ENCODE measurements at regions not wholly inside any gene's neighbourhood (a gene's known extent, or its start where the extent isn't known, plus 50 kb on each side); places are given as distances from the start of the nearest gene placed in this dataset.
"Not testable (repeated sequence)": the region's sequence is repeated elsewhere in the genome, so short reads cannot be mapped to it uniquely, and the experiment has no call there.

DNA sequence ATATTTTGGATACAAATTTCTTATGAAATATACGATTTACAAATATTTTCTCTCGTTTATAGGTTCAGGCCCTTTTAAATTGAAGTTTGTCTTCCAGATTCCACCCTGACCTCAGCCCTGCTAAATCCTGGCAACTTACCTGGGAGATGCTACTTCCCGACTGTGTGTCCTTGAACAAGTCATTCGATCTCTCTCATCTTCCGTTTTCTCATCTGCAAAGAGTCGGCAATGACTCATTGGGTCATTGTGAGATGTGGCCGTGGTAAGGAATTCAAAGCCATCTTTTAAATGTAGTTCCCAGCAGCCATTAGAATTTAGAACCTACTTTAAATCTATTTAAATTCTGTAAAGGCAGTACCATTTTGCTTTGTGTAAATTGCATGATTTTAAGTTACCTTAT is 72.5 kb downstream of the LHX2 start:
- DNase-seq = no peak

GRCh38 chr9:124087226-124087625 is 75.7 kb downstream of the LHX2 start:
- no peak for DNase-seq

DNA sequence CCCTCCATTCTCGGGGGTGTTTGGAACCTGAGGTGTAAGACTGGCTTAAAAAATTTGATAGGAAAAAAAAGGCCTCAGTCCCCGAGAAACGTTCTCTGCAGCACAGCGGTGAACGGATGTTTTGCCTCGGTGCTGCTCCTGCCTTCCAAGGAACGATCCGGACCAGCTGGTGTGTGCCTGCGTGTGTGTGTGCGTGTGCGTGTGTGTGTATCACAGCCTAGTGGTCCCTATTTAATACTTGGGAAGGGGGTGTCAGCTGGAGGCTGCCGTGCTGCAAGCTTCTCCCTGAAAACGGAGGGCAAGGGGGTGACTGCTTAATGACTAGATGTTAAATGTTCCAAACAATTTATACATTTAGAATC is 76.9 kb downstream of the LHX2 start:
- no peak for DNase-seq

DNA sequence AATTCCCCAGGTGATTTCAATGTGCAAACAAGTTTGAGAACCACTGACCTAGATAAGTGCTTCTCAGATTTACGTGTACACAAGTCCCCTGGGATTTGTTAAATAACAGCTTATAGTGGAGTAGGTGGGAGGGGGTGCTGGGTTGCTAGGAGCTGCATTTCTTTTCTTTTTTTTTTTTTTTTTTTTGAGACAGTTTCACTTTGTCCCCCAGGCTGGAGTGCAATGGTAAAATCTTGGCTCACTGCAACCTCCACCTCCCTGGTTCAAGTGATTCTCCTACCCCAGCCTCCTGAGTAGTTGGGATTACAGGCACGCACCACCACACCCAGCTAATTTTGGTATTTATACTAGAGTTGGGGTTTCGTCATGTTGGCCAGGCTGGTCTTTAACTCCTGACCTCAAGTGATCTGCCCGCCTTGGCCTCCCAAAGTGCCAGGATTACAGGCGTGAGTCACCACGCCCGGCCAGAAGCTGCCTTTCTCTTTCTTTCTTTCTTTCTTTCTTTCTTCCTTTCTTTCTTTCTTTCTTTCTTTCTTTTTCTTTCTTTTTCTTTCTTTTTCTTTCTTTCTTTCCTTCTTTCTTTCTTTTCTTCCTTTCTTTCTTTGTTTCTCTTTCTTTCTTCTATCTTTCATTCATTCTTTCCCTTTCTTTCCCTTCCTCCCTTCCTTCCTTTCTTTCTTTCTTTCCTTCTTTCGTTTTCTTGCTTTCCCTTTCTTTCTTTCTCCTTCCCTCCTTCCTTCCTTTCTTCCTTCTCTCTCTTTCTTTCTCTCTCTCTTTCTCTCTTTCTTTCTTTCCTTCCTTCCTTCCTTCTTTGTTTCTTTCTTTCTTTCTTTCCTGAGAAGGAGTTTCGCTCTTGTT is 78.3 kb downstream of the LHX2 start:
- DNase-seq = not testable (repeated sequence)

DNA sequence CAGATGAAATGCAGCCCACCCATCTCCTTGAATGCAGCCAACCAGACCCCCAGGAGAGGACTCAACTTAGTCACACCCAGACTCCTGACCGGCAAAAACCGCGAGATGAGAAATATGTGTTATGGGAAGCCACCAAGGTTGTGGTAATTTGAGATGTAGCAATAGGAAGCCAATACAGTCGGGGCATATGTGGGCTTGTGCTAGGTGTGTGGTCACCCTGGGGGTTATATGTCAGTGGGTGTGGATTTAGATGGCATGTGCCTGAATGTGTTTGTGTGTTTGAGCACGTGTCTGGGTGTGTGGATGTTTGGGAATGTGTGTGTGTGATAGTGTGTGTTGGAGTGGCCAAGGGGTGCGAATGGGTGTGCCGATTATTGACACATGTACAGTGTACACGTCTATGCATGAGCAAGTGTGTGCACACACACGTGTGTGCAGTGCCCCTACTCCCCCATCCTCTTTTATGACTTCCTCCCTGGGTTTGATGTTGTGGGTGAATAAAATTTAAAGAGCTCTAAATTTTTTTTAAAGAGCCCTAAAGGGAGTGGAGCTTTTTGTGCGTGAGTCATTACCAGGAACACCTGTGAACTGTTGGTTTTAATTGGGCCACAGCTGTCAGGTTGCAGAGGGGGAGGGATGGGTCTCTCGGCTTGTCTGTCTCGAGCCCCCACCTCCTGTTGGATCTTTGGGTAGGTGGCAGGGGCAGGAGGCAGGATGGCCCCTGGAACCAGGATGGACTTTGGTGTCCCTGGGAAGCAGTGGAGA is 86.8 kb downstream of the LHX2 start:
- no peak for DNase-seq

GRCh38 chr9:124099860-124100259 is 88.3 kb downstream of the LHX2 start:
- no peak for DNase-seq

DNA sequence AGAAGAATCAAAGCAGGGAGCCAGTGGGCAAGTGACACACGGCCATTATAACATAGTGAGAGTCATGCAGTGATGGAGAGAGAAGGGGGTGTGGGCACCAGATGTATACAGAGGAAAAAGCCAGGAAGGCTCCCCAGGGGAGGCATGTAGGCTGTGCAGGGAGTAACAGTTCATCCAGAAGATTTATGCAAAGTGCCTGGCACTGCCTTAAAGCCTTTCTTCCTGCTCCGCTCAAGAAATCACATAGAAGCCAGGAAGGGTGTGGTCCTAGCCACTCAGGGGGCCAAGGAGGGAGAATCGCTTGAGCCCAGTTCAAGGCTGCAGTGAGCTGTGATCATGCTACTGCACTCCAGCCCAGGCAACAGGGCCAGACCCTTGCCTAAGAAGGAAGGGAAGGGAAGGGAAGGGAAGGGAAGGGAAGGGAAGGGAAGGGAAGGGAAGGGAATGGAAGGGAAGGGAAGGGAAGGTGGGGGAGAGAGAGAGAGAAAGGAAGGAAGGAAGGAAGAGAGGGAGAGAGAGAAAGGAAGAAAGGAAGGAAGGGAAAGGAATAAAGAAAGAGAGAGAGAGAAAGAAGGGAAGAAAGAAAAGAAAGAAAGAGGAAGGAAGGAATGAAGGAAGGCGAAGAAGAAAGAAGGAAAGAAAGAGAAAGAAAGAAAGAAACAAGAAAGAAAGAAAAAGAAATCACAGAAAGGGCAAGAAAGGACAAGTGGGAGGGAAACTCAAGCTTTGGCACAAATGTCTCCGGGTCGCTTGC is 89.8 kb downstream of the LHX2 start:
- DNase-seq = no peak

- DNase-seq = no peak
Observed at GRCh38 chr9:124101969-124102345, 90.4 kb downstream of the LHX2 start.

DNA sequence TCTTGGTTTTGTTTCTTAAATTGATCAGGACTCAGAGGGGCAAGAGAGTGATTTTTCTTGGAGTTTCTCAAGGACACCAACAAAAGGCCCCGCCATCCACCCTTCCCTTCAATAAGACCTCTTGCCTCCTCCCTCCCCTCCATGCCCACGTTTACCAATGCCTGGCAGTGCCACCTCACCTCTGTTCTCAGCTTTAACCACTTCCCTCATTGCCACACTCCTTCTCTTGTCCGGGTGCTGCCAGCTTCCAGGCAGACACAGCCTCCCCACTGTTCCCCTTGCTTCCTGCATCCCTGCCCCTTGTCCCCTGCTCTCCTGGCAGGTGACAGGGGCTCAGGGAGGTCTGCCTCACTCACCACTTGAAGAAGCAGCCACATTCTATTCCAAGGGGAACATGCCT is 90.8 kb downstream of the LHX2 start:
- DNase-seq = no peak

GRCh38 chr9:124105266-124105665 is 93.7 kb downstream of the LHX2 start:
- no peak for DNase-seq

- no peak for DNase-seq
Observed at GRCh38 chr9:124108216-124108615, 96.6 kb downstream of the LHX2 start.

DNA sequence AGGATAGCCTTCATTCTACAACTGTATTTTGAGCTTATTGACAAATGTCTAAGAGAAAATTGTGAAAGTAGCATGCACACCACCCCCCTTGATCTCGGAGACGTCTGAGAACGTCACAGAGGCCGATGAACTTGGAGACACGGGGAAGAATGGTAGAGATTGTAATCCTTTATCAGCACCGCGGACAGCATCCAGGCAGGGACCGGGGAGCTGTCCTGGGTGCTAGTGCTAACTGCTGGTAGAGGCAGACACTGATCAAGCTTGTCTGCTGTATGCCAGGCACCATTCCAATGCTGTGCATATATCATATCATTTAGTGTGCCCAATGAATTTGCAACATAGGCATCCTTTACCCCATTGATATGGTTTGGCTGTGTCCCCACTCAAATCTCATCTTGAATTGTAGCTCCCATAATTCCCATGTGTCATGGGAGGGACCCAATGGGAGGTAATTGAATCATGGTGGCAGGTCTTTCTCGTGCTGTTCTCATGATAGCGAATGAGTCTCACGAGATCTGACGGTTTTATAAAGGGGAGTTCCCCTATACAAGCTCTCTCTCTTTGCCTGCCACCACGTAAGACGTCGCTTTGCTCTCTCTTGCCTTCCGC is 98.8 kb downstream of the LHX2 start:
- peak in 3 of 5 experiments; percentile 8 to 55 (median 15) for DNase-seq

DNA sequence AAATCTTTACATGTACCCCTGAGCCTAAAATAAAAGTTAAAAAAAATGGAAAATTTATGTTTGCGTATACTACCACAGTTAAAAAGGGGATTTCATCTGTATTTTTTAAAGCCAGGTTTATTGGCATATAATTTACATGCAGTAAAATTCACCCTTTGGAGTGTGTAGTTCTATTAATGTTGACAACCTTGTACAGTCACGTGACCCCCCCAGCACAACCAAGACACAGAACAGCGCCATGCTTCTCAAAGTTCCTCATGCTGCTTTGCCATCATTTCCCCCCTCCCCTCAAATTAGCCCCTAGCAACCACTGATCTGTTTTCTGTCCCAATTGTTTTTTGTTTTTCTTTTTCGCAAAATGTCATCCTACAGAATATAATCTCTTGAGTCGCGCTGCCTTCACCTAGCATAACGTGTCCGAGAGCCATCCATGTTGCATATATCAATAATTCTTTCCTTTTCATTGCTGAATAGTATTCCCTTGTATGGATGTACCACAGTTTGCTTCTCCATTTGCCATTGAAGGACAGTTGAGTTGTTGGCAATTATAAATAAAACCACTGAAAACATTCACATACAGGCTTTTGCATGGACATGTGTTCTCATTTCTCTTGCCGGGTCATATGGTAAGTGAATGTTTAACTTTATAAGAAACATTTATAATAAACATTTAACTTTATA is 105.3 kb downstream of the LHX2 start:
- DNase-seq = no peak

- DNase-seq = no peak
Observed at GRCh38 chr9:124118894-124119293, 107.3 kb downstream of the LHX2 start.

DNA sequence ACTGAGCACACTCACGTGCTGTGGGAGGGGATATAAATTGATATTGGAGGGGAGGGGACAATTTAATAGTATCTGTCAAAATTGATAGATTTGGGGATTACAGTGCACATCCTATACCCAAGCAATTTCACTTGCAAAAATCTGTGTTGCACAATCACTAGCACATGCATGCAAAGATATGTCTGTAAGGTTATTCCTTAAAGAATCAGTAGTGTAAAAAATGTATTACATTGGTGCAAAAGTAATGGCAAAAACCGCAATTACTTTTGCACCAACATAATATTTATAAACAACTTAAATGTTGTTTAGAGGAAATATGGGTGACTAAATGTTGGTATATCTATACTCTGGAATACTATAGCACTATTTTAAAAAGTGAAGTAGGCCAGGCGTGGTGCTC is 108.7 kb downstream of the LHX2 start:
- DNase-seq = no peak

- no peak for DNase-seq
Observed at GRCh38 chr9:124121725-124122124, 110.2 kb downstream of the LHX2 start.

GRCh38 chr9:124122321-124122720 is 110.8 kb downstream of the LHX2 start:
- no peak for DNase-seq

DNA sequence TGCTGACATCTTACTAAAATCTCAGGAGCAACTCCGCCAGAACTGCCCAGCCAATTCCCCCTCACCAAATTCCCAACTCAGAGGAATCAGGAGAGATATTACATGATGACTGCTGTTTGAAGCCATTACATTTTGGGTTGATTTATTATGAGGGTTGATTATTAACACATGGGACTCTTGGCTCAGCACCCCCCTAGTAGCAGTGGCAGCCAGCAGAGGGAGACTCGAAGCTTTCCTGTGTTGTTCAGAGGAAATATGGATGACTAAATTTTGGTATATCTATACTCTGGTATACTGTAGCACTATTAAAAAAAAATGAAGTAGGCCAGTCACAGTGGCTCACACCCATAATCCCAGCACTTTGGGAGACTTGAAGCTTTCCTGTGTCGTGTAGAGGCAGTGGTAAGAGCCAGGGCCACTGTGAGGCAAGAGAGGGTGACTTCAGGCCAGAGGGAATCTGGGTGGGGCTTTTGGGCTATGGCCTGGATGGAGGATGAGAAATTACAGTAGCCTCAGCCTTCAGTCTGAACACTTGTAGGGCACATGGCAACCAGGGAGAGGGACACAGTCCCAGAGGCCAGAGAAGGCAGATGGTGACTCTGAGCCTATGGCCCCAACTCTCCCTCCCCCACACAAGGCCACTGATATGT is 111.4 kb downstream of the LHX2 start:
- DNase-seq = peak in 1 of 5 experiments; percentile 17

GRCh38 chr9:124123621-124124020 is 112.1 kb downstream of the LHX2 start:
- DNase-seq = not testable (repeated sequence)

- no peak for DNase-seq
Observed at GRCh38 chr9:124124729-124125650, 113.4 kb downstream of the LHX2 start.

DNA sequence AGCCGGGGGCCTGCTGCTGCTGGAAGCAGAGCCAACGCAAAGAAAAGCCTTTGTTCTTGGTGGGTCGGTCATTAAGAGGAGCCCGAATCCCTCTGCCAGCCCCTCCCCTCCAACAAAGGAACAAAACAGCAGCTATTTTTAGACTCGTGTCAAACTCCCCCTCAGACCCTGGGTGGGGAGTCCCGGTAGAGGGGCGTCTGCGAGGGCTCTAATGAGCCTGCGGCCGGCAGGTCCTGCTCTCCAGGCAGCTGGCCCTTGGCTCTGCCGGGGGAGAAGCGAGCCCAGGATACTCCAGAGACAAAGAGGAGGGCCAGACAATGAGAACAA is 114.0 kb downstream of the LHX2 start:
- DNase-seq = no peak
